Retina (tissue), 1 donor: ENCODE measurements at regions not wholly inside any gene's neighbourhood (a gene's known extent, or its start where the extent isn't known, plus 50 kb on each side); places are given as distances from the start of the nearest gene placed in this dataset.
A peak's percentile ranks its signal among the peaks of the same experiment; 100 is the strongest.
"Not testable (repeated sequence)": the region's sequence is repeated elsewhere in the genome, so short reads cannot be mapped to it uniquely, and the experiment has no call there.

Experiments
- DNase-seq: peaks from one replicate; pipeline ENCODE4 v3.0.0-alpha.2; 2016

DNA sequence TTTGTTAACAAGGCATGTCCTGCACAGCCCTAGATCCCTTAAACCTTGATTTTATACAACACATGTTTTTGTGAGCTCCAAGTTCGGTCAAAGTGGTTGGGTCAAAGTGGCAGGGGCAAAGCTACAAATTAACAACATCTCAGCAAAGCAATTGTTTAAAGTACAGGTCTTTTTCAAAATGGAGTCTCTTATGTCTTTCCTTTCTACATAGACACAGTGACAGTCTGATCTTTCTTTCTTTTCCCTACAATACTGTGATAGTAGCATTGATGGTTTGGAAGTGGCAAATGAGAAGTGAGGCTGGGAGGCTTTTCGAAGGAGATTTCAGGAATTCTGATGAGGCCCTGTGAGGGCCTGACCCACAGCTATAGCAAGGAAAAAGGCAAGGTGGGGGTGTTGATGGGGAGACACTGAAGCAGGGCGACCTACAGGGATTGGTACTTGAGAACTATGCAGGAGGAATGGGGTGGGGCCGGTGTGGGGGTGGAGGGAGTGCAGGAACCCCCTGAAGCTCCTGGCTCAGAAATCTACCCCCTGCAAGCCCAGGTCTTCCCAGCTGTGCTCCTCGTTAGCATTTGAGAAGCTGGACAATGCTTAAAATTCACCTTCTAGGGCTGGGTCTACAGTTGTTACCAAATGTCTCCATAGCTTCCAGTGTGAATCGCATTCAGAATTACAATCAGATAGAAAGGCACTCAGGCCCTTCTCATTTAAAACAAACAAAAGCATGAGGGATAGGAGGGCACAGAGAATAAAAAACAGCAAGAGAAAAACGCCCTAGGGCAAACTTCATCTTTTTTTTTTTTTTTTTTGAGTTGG, 102.6 kb upstream of the PPM1J start:
- DNase-seq, result no peak

GRCh38 chr1:112815376-112815775, 100.2 kb upstream of the PPM1J start:
- DNase-seq, result no peak

- not testable (repeated sequence) for DNase-seq
Measured at GRCh38 chr1:112814645-112815044, 99.5 kb upstream of the PPM1J start.

DNA sequence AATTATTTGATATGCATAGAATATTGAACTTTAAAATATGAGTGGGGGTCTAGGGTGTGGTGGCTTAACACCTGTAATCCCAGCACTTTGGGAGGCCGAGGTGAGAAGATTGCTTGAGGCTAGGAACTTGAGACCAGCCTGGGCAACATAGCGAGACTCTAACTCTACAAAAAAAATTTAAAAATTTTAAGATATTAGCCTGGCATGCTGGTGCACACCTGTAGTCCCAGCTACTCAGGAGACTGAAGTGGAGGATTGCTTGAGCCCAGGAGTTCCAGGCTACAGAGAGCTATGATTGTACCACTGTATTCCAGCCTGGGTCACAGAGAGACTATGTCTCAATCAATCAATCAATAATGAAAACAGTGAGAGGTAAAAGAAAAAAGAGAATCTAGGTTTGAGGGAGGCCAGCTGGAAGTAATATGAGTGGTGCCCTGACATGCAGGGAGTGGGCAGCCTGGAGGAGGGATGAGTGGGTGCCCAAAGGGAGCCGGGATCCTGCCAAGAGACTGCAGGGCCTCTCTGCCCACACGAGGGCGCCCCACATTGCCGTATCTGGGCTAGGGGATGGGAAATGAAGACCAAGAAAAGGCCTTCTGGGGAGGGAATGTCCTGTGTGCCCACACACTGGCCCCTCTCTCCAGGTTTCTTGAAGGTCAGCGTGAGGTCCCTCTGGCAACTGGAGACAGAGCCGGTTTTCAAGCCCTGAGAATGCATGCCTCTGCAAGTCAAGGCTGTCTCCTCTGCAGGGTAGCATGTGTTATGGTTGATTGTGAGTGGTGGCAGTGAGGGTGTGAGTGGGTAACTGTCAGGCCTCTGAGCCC, 93.9 kb upstream of the PPM1J start:
- DNase-seq, result peak; percentile 88

DNA sequence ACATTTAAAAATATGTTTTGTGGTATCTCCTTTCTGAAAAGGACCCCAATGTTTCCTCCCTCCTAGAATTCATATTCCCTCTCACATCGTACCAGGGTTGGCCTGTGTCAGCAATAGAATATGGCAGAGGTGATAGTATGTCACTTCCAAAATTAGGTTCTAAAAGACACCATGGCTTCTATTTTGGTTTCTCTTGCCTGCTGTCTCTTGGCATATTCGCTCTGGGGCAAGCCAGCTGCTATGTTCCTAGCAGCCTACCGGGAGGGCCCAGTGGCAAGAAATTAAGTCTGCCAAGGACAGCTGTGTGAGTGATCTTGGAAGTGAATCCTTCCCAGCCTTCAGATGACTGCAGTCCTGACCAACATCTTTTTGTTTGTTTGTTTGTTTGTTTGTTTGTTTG, 92.9 kb upstream of the PPM1J start:
- DNase-seq, result no peak

DNA sequence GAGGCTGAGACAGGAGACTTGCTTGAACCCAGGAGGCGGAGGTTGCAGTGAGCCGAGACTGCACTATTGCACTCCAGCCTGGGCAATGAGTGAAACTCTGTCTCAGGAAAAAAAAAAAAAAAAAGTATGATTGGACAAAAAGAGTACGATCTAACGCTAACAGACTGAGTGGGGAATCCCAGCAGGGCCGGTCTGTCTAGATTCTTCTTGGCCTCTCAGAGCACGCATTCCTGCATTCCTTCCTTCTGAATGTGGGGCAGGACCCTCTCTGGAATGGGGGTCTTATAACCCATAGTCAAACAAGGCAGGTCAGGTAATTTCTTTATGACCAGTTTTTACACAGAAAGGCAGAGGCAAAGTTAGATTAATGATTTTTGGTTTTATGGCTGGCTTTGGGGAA, 92.0 kb upstream of the PPM1J start:
- no peak for DNase-seq

- DNase-seq, result peak; percentile 23
Measured at GRCh38 chr1:112806090-112806642, 91.0 kb upstream of the PPM1J start.

GRCh38 chr1:112805155-112805853, 90.2 kb upstream of the PPM1J start:
- DNase-seq, result peak; percentile 32

DNA sequence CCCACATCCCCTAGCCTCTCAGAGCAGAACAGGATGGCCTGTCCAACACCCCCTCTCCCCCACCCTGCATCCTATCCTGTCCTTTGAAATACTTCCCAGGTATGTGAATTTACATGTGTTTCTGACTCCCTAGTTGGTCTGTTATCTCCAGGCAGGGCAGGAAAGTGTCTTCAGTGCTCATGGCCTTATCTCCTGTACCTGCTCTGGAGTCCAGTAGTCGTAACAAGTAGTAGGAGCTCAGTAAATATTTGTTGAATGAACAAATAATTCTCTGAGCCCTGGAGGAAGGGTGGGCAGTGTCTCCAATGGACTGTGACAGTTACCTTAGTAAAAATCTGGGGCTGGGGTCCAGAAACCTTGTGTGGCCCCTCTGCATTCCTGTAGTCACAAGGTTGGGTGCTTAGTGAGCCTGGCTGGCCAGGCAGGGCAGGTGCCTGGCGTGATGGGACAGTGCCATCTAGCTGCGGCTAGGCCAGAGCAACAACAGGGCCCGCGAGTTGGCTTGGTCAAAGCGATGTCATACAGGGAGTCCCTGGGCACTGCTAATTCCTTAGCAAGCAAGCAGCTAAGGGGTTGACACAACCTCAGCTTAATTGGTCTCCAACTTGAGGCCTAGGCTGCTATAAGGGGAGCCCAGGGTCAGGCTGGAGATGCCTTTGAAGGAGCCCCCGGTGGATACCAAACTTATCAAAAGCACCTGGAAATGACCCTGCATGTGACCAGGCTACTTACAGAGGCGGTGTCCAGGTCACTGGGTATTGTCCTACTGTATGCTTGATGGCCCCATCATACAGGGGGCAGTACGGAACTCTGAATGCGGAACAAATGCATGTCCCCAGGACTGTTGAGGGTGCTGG, 89.0 kb upstream of the PPM1J start:
- DNase-seq, result peak; percentile 77

GRCh38 chr1:112800289-112800688, 85.2 kb upstream of the PPM1J start:
- DNase-seq, result no peak

- DNase-seq, result no peak
Measured at GRCh38 chr1:112798292-112798691, 83.2 kb upstream of the PPM1J start.

GRCh38 chr1:112797224-112797623, 82.1 kb upstream of the PPM1J start:
- DNase-seq, result no peak

GRCh38 chr1:112794654-112795239, 79.6 kb upstream of the PPM1J start:
- no peak for DNase-seq

- DNase-seq, result no peak
Measured at GRCh38 chr1:112793631-112794565, 78.8 kb upstream of the PPM1J start.

DNA sequence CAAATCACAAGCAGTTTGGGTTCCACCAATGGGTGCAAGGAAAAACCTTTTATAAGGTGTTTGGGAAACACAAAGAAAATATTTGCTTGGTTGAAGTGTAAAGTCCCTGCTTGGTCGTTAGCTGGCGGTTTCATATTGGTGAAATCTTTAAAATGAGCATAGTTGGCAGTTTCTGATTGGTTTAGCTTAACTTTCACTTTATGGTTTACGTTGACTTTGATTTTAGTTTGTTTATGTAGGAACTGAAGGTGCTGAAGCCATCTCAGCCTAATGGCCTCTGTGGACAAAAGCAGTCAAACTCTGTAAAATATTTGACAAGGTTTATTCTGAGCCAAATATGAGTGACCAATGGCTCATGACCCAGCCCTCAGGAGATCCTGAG, 76.6 kb upstream of the PPM1J start:
- DNase-seq, result no peak

DNA sequence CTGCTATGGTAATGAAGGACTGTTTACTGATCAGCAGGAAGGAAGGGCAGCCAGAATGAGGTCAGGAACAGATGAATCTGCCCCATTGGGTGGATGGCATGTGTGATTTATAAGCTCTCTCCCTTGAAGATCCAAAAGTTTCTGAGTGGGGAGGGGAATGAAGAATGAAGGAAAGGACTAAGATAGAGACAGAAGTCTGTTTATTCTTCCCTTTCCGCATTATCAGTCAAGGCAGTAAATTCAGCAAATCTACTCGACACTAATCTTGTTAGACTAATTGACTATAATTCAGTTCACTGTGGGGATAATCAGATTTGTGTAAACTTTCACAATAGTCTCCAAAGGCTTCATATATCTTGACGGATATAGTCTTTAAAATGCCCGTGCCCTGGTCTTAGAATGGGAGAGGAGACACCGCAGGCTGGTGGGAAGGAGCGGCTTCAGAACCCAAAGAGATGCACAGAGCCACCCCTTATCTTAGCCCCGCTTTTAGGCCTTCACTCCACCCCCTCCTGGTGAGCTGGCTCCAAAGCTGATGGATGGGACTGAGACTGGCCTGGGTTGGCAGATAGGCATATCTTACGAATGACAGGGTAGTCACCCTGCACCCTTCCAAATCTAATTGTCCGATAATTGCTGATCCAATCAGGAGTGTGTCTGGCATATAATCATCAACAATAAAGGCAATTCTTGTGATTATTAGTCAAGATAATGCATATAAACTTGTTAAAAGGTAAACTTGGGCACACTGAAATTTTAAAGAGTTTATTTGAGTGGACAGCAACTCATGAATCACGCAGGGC, 76.0 kb upstream of the PPM1J start:
- peak; percentile 20 for DNase-seq

- no peak for DNase-seq
Measured at GRCh38 chr1:112788561-112788960, 73.4 kb upstream of the PPM1J start.

DNA sequence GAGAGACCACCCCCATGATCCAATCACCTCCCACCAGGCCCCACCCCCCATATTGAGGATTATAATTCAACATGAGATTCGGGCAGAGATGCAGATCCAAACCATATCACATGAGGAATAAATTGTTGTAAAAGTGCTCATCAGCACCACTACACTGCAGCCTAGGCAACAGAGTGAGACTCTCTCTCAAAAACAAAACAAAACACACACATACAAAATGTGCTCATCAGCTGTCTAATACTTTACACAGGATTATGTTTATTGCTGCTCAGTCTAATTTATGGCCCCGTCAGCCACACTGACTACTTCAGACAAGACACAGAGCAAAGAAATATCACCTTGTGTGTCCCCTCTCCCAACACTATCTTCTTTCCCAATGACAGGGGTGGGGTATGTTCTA, 72.9 kb upstream of the PPM1J start:
- DNase-seq, result no peak

GRCh38 chr1:112783059-112783458, 67.9 kb upstream of the PPM1J start:
- DNase-seq, result no peak
